Mesenchymal stem cell (in vitro differentiated cells and primary cell): ENCODE measurements at regions not wholly inside any gene's neighbourhood (a gene's known extent, or its start where the extent isn't known, plus 50 kb on each side); places are given as distances from the start of the nearest gene placed in this dataset.

Experiments used
- DNase-seq: peaks from one replicate; pipeline ENCODE4 v3.0.0-alpha.2; 2013
- H2AFZ ChIP-seq: one replicate; pipeline ENCODE4 v1.6.1; 2013; ENCODE audit warnings: low read depth, mild to moderate bottlenecking, control low read depth, inconsistent platforms, low read length, moderate library complexity
- H2AK5ac ChIP-seq: 2 replicates; pipeline ENCODE4 v1.6.1; 2013; ENCODE audit warnings: low read length, moderate library complexity, mild to moderate bottlenecking, inconsistent platforms; ENCODE audit not compliant: severe bottlenecking
- H2BK120ac ChIP-seq: one replicate; pipeline ENCODE4 v1.6.1; 2013; ENCODE audit warnings: low read depth, mild to moderate bottlenecking, inconsistent platforms, low read length, moderate library complexity
- H2BK12ac ChIP-seq, 2 experiments: one replicate each; pipeline ENCODE4 v1.6.1; 2013; ENCODE audit warnings: inconsistent platforms in 2 of 2, low read length in 2 of 2, mild to moderate bottlenecking in 2 of 2, moderate library complexity in 2 of 2, control low read depth in 1 of 2
- H2BK15ac ChIP-seq: one replicate; pipeline ENCODE4 v1.6.1; 2013; ENCODE audit warnings: mild to moderate bottlenecking, low read depth, inconsistent platforms; ENCODE audit not compliant: poor library complexity, severe bottlenecking
- H2BK5ac ChIP-seq: 2 replicates; pipeline ENCODE4 v1.6.1; 2013; ENCODE audit warnings: low read depth, mild to moderate bottlenecking, low read length, control low read depth, inconsistent platforms; ENCODE audit not compliant: poor library complexity, severe bottlenecking
- H3K14ac ChIP-seq, 2 experiments: one replicate each; pipeline ENCODE4 v1.6.1; 2013; ENCODE audit warnings: inconsistent platforms in 2 of 2, low read length in 2 of 2, control low read depth in 1 of 2, mild to moderate bottlenecking in 1 of 2, moderate library complexity in 1 of 2
- H3K18ac ChIP-seq, 2 experiments: one replicate each; pipeline ENCODE4 v1.6.1; 2013; ENCODE audit warnings: inconsistent platforms in 2 of 2, low read length in 2 of 2, control low read depth in 1 of 2, low read depth in 1 of 2, mild to moderate bottlenecking in 1 of 2
- H3K23ac ChIP-seq, 2 experiments: one replicate each; pipeline ENCODE4 v1.6.1; 2013; ENCODE audit warnings: inconsistent platforms in 2 of 2, low read length in 2 of 2, mild to moderate bottlenecking in 2 of 2, moderate library complexity in 2 of 2, control low read depth in 1 of 2
- H3K27ac ChIP-seq: 2 replicates; pipeline ENCODE4 v1.5.1; 2013; ENCODE audit warnings: mild to moderate bottlenecking, moderate library complexity, low read length, control low read depth, inconsistent platforms; ENCODE audit not compliant: poor library complexity, severe bottlenecking
- H3K27me3 ChIP-seq, 2 experiments: 2 replicates each; pipeline versions ENCODE4 v1.6.1 to v1.7.0; 2013; ENCODE audit warnings: low read length in 2 of 2, mild to moderate bottlenecking in 2 of 2, moderate library complexity in 2 of 2, control low read depth in 1 of 2, inconsistent platforms in 1 of 2; ENCODE audit not compliant: control insufficient read depth in 1 of 2, insufficient read depth in 1 of 2
- H3K36me3 ChIP-seq, 2 experiments: 2 replicates each; pipeline versions ENCODE4 v1.6.1 to v1.7.0; 2013; ENCODE audit warnings: low read length in 2 of 2, control low read depth in 1 of 2, inconsistent platforms in 1 of 2, low read depth in 1 of 2, mild to moderate bottlenecking in 1 of 2; ENCODE audit not compliant: insufficient read depth in 2 of 2, control insufficient read depth in 1 of 2
- H3K4ac ChIP-seq, 2 experiments: one replicate each; pipeline ENCODE4 v1.6.1; 2013; ENCODE audit warnings: inconsistent platforms in 2 of 2, low read length in 2 of 2, mild to moderate bottlenecking in 2 of 2, moderate library complexity in 2 of 2, control low read depth in 1 of 2, low read depth in 1 of 2
- H3K4me1 ChIP-seq: 2 replicates; pipeline ENCODE4 v1.6.1; 2013; ENCODE audit warnings: low read depth, low read length, control low read depth; ENCODE audit not compliant: control insufficient read depth, insufficient read depth
- H3K4me2 ChIP-seq: 2 replicates; pipeline ENCODE4 v1.6.1; 2013; ENCODE audit warnings: low read length, mild to moderate bottlenecking, inconsistent platforms; ENCODE audit not compliant: poor library complexity, severe bottlenecking
- H3K4me3 ChIP-seq, 2 experiments: 2 replicates each; pipeline versions ENCODE4 v1.5.1 to v1.7.0; 2013; ENCODE audit warnings: low read length in 2 of 2, mild to moderate bottlenecking in 2 of 2, control low read depth in 1 of 2, low read depth in 1 of 2; ENCODE audit not compliant: insufficient read depth in 1 of 2
- H3K79me1 ChIP-seq: replicated peaks from 2 replicates; pipeline ENCODE4 v1.6.1; 2013; ENCODE audit warnings: mild to moderate bottlenecking, control low read depth, low read length, inconsistent platforms; ENCODE audit not compliant: poor library complexity, severe bottlenecking
- H3K9ac ChIP-seq: 2 replicates; pipeline ENCODE4 v1.7.0; 2013; ENCODE audit warnings: mild to moderate bottlenecking, low read length, moderate library complexity
- H3K9me3 ChIP-seq: 2 replicates; pipeline ENCODE4 v1.7.0; 2013; ENCODE audit warnings: mild to moderate bottlenecking, low read length; ENCODE audit not compliant: control insufficient read depth
- H4K8ac ChIP-seq: one replicate; pipeline ENCODE4 v1.6.1; 2013; ENCODE audit warnings: inconsistent platforms, mild to moderate bottlenecking, low read length, moderate library complexity
- H4K91ac ChIP-seq: one replicate; pipeline ENCODE4 v1.6.1; 2013; ENCODE audit warnings: mild to moderate bottlenecking, low read length, inconsistent platforms
- WGBS: methylation state at CpG from one replicate; pipeline ENCODE4 v1.1.7; 2013; ENCODE audit warnings: mixed read lengths; 5-methylcytosine and 5-hydroxymethylcytosine counted together

DNA sequence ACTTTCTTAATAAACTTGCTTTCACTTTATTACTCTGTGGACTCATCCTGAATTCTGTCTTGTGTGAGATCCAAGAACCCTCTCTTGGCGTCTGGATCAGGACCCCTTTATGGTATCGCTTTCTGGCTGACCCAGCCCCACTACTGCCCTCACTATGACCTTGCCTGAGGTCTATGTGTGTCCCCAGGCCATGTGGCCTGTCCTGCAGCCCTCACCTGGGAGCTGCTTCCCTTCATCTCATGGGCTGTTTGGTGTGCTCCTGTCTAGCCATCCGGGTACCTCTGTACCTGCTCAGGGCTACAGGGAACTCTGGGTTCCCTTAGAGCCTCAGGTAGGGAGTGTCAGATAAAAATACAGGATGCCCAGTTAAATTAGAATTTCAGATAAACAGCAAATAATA lies 94.5 kb downstream of the SCP2D1 start:
- H3K14ac ChIP-seq: no peak overlapping the region
- no peak overlapping the region for H3K27ac ChIP-seq
- no peak overlapping the region for H2AFZ ChIP-seq
- no peak overlapping the region for H2BK5ac ChIP-seq
- no peak overlapping the region for H4K8ac ChIP-seq
- H3K4ac ChIP-seq: no peak overlapping the region
- no peaks in the 10 kb centered on the region for H3K9me3 ChIP-seq
- WGBS: 81% methylated on average over 3 of the region's 3 CpGs
- no peaks in the 10 kb centered on the region for H3K36me3 ChIP-seq
- H3K4me2 ChIP-seq: peak overlapping the region; percentile 28
- peak overlapping the region in 1 of 2 experiments; percentile 24 for H3K23ac ChIP-seq
- peaks cover 0 to 3% of the 10 kb centered on the region in 2 experiments for H3K27me3 ChIP-seq
- no peak overlapping the region for H3K4me3 ChIP-seq
- H3K79me1 ChIP-seq: no peaks in the 10 kb centered on the region
- no peak overlapping the region for H2BK15ac ChIP-seq
- H3K9ac ChIP-seq: no peak overlapping the region
- H2BK120ac ChIP-seq: no peak overlapping the region
- H2AK5ac ChIP-seq: no peak overlapping the region
- no peak overlapping the region for H2BK12ac ChIP-seq
- no peaks in the 10 kb centered on the region for H3K4me1 ChIP-seq
- peak overlapping the region; percentile 18 for H4K91ac ChIP-seq
- no peak for DNase-seq
- no peak overlapping the region for H3K18ac ChIP-seq

DNA sequence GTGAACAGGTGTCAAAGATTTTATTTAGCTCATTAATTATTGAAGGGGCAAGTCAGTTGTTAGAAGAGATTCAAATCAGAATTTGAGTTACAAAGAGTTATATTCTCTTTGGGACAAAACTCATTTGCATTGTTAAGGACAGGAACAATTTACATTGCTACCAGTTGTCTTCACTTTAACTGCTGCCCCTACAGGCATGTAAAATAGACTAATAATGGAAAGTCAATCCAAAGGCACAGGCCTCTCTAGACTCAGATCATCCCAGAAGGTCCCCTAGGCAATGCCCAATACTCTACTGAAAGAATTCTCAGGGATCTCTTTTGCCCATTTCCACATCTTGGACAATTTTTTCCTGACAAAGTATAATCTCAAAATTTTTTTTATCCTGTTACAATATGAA lies 95.7 kb downstream of the SCP2D1 start:
- Histone ChIP-seq H3K4ac (no peak overlapping the region), H3K18ac (no peak overlapping the region), H3K23ac (no peak overlapping the region), H3K27ac (no peak overlapping the region), H3K36me3 (no peaks in the 10 kb centered on the region), H3K9ac (no peak overlapping the region), H2BK15ac (no peak overlapping the region), H3K4me1 (no peaks in the 10 kb centered on the region), H4K91ac (no peak overlapping the region), H3K9me3 (no peaks in the 10 kb centered on the region), H3K4me2 (no peak overlapping the region), H3K14ac (no peak overlapping the region), H2AFZ (no peak overlapping the region), H2BK5ac (no peak overlapping the region), H2BK120ac (no peak overlapping the region), H4K8ac (no peak overlapping the region), H3K27me3 (peaks cover 0 to 4% of the 10 kb centered on the region in 2 experiments), H3K79me1 (no peaks in the 10 kb centered on the region), H3K4me3 (no peak overlapping the region), H2AK5ac (no peak overlapping the region), H2BK12ac (no peak overlapping the region)
- no peak for DNase-seq

DNA sequence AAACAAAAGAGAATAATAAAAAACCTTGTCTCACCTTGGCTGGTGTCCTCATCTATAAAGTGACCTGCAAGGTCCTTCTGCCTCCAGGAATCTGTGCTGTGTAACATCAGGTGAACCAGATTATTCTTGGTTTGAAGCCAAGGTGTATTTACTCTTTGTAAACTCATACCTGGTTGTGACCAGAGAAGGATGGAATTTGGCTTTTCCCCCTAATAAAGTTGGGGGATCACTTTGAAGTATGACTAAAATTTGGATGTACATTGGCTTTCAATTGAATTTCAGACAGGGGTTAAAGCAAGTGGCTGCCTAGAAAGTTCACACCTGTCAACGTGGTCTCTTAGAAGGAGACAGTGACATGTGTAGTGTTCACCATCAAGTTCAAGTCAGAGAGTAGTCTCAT lies 100.1 kb downstream of the SCP2D1 start:
- no peak for DNase-seq
- no peak overlapping the region for H3K18ac ChIP-seq
- H3K79me1 ChIP-seq: no peaks in the 10 kb centered on the region
- no peak overlapping the region for H3K23ac ChIP-seq
- H3K4me1 ChIP-seq: no peaks in the 10 kb centered on the region
- no peak overlapping the region for H2AFZ ChIP-seq
- H2BK15ac ChIP-seq: no peak overlapping the region
- H3K9ac ChIP-seq: no peak overlapping the region
- no peak overlapping the region for H2AK5ac ChIP-seq
- 53% methylated on average over 1 of the region's 1 CpG for WGBS
- H3K4me2 ChIP-seq: no peak overlapping the region
- H3K36me3 ChIP-seq: no peaks in the 10 kb centered on the region
- no peak overlapping the region for H3K4ac ChIP-seq
- no peak overlapping the region for H2BK12ac ChIP-seq
- H4K8ac ChIP-seq: no peak overlapping the region
- H2BK120ac ChIP-seq: no peak overlapping the region
- H2BK5ac ChIP-seq: no peak overlapping the region
- H3K4me3 ChIP-seq: no peak overlapping the region
- no peak overlapping the region for H3K27ac ChIP-seq
- H3K27me3 ChIP-seq: peaks cover 0 to 4% of the 10 kb centered on the region in 2 experiments
- no peak overlapping the region for H4K91ac ChIP-seq
- no peaks in the 10 kb centered on the region for H3K9me3 ChIP-seq
- no peak overlapping the region for H3K14ac ChIP-seq

DNA sequence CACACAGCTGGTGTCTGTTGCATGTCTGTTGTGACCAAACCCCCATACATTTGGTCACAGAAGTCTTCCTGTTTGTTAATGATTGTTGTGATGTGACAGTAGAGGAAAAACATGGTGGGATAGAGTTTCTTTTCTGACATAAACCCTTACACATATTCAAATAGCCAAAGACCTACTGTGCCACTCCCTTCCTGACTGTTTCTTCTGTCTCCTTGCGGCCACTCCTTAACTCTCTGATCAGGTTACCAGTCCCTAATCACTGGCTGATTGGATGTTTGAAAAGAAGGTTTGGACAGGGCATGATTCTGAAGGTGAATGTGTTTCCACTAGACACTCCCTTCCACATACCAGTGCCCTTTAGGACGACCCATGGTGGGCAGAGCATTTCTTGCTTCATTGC lies 101.2 kb downstream of the SCP2D1 start:
- Histone ChIP-seq H3K36me3 (no peaks in the 10 kb centered on the region), H3K4me3 (no peak overlapping the region), H3K27me3 (peaks cover 0 to 4% of the 10 kb centered on the region in 2 experiments), H2BK5ac (no peak overlapping the region), H3K4me1 (no peaks in the 10 kb centered on the region), H2BK15ac (no peak overlapping the region), H2AFZ (no peak overlapping the region), H3K4ac (no peak overlapping the region), H4K91ac (no peak overlapping the region), H4K8ac (no peak overlapping the region), H3K27ac (no peak overlapping the region), H3K14ac (no peak overlapping the region), H2AK5ac (no peak overlapping the region), H3K9me3 (no peaks in the 10 kb centered on the region), H2BK12ac (no peak overlapping the region), H3K23ac (no peak overlapping the region), H3K4me2 (no peak overlapping the region), H3K79me1 (no peaks in the 10 kb centered on the region), H3K9ac (no peak overlapping the region), H2BK120ac (no peak overlapping the region), H3K18ac (no peak overlapping the region)
- no peak for DNase-seq
- no CpG with 5 or more reads among the region's 2 CpGs for WGBS
